LNCAP (cell line): ENCODE measurements at regions not wholly inside any gene's neighbourhood (a gene's known extent, or its start where the extent isn't known, plus 50 kb on each side); places are given as distances from the start of the nearest gene placed in this dataset.

ENCODE experiments used
- CTCF ChIP-seq: fragments of 450-650 bp; IDR thresholded peaks from 2 replicates; pipeline ENCODE4 v1.5.1; 2017; ENCODE audit warnings: mild to moderate bottlenecking

GRCh38 chr22:49604732-49605302, 222.9 kb downstream of the BRD1 start:
- no peak for TF ChIP-seq CTCF

- TF ChIP-seq CTCF = no peak
Measured at GRCh38 chr22:49603016-49603415, 224.7 kb downstream of the BRD1 start.

GRCh38 chr22:49602481-49602880, 225.2 kb downstream of the BRD1 start:
- TF ChIP-seq CTCF = no peak

- no peak for TF ChIP-seq CTCF
Measured at GRCh38 chr22:49601614-49602321, 225.9 kb downstream of the BRD1 start.

- TF ChIP-seq CTCF = no peak
Measured at GRCh38 chr22:49600891-49601431, 226.7 kb downstream of the BRD1 start.

- no peak for TF ChIP-seq CTCF
Measured at GRCh38 chr22:49600468-49600867, 227.2 kb downstream of the BRD1 start.

GRCh38 chr22:49599691-49600455, 227.8 kb downstream of the BRD1 start:
- no peak for TF ChIP-seq CTCF
